NCI-H2171 (cell line): ENCODE measurements at regions not wholly inside any gene's neighbourhood (a gene's known extent, or its start where the extent isn't known, plus 50 kb on each side); places are given as distances from the start of the nearest gene placed in this dataset.

Experiments
- DNase-seq: peaks from one replicate; lab custom pipeline; 2025; lab: John Stamatoyannopoulos, UW

GRCh38 chr4:157521906-157522305, 301.4 kb downstream of the GRIA2 start:
- DNase-seq: no peak

- no peak for DNase-seq
These were observed 294.2 kb downstream of the GRIA2 start for GRCh38 chr4:157514711-157515110.

GRCh38 chr4:157509341-157509740, 288.8 kb downstream of the GRIA2 start:
- DNase-seq: no peak

GRCh38 chr4:157502656-157503055, 282.1 kb downstream of the GRIA2 start:
- no peak for DNase-seq

GRCh38 chr4:157459785-157460184, 239.3 kb downstream of the GRIA2 start:
- DNase-seq: no peak

GRCh38 chr4:157447195-157447594, 226.7 kb downstream of the GRIA2 start:
- DNase-seq: no peak

- DNase-seq: no peak
These were observed 223.5 kb downstream of the GRIA2 start for GRCh38 chr4:157444014-157444413.

- no peak for DNase-seq
These were observed 223.0 kb downstream of the GRIA2 start for GRCh38 chr4:157443537-157443936.

- no peak for DNase-seq
These were observed 205.4 kb downstream of the GRIA2 start for GRCh38 chr4:157425897-157426296.

GRCh38 chr4:157423526-157424020, 203.0 kb downstream of the GRIA2 start:
- DNase-seq: no peak

GRCh38 chr4:157421365-157421764, 200.8 kb downstream of the GRIA2 start:
- no peak for DNase-seq
